Liver (tissue), 8 donors: ENCODE measurements at regions not wholly inside any gene's neighbourhood (a gene's known extent, or its start where the extent isn't known, plus 50 kb on each side); places are given as distances from the start of the nearest gene placed in this dataset.

ENCODE experiments used
- DNase-seq: peaks from one replicate; pipeline ENCODE4 v3.0.0-alpha.2; 2017; ENCODE audit warnings: low spot score
- H3K27ac ChIP-seq, 2 donors: one replicate each; pipeline ENCODE4 v1.7.0; 2013; ENCODE audit warnings: inconsistent platforms in 2 of 2, low read length in 2 of 2, control low read depth in 1 of 2, low read depth in 1 of 2, mild to moderate bottlenecking in 1 of 2
- H3K27me3 ChIP-seq, 4 donors: one replicate each; pipeline versions ENCODE4 v1.6.1 to v1.7.0; 2013; ENCODE audit warnings: low read length in 3 of 4, inconsistent platforms in 1 of 4, mild to moderate bottlenecking in 1 of 4, moderate library complexity in 1 of 4; ENCODE audit not compliant: control insufficient read depth in 4 of 4, insufficient read depth in 4 of 4
- H3K36me3 ChIP-seq, 4 donors: one replicate each; pipeline versions ENCODE4 v1.6.1 to v1.7.0; 2013; ENCODE audit warnings: low read length in 3 of 4, mild to moderate bottlenecking in 3 of 4, low read depth in 1 of 4, moderate library complexity in 1 of 4; ENCODE audit not compliant: control insufficient read depth in 4 of 4, insufficient read depth in 3 of 4
- H3K4me1 ChIP-seq, 4 donors: one replicate each; pipeline versions ENCODE4 v1.6.1 to v1.7.0; 2013; ENCODE audit warnings: low read length in 3 of 4, mild to moderate bottlenecking in 3 of 4, moderate library complexity in 1 of 4; ENCODE audit not compliant: control insufficient read depth in 4 of 4, insufficient read depth in 4 of 4
- H3K4me3 ChIP-seq, 3 donors: one replicate each; pipeline versions ENCODE4 v1.6.1 to v1.7.0; 2013; ENCODE audit warnings: low read length in 3 of 3, control low read depth in 1 of 3, low read depth in 1 of 3, mild to moderate bottlenecking in 1 of 3
- H3K9ac ChIP-seq, 2 donors: one replicate each; pipeline ENCODE4 v1.7.0; 2013; ENCODE audit warnings: low read length in 2 of 2, mild to moderate bottlenecking in 2 of 2, moderate library complexity in 2 of 2, control low read depth in 1 of 2, low read depth in 1 of 2
- H3K9me3 ChIP-seq, 4 donors: one replicate each; pipeline versions ENCODE4 v1.6.1 to v1.7.0; 2013; ENCODE audit warnings: low read length in 3 of 4; ENCODE audit not compliant: control insufficient read depth in 4 of 4
- FOXA1 ChIP-seq: IDR thresholded peaks from 2 replicates; pipeline ENCODE4 v1.6.1; 2016; ENCODE audit warnings: antibody characterized with exemption
- FOXA2 ChIP-seq: IDR thresholded peaks from 2 replicates; pipeline ENCODE4 v1.6.1; 2016; ENCODE audit warnings: antibody characterized with exemption
- GABPA ChIP-seq, 2 donors: IDR thresholded peaks in 1 of 2; conservative IDR thresholded peaks in 1 of 2; 2 replicates each; pipeline ENCODE4 v1.6.1; 2016; ENCODE audit warnings: antibody characterized with exemption in 2 of 2, mild to moderate bottlenecking in 1 of 2, moderate library complexity in 1 of 2
- HNF4A ChIP-seq, 2 donors: conservative IDR thresholded peaks; 2 replicates each; pipeline ENCODE4 v1.6.1; 2016; ENCODE audit warnings: antibody characterized with exemption in 2 of 2, mild to moderate bottlenecking in 2 of 2
- HNF4G ChIP-seq: IDR thresholded peaks from 2 replicates; pipeline ENCODE4 v1.6.1; 2016; ENCODE audit warnings: antibody characterized with exemption
- JUND ChIP-seq, 2 donors: IDR thresholded peaks; 2 replicates each; pipeline ENCODE4 v1.6.1; 2016; ENCODE audit warnings: antibody characterized with exemption in 2 of 2
- NR2F2 ChIP-seq: IDR thresholded peaks from 2 replicates; pipeline ENCODE4 v1.6.1; 2016; ENCODE audit warnings: antibody characterized with exemption
- RAD21 ChIP-seq, 2 donors: IDR thresholded peaks; 2 replicates each; pipeline ENCODE4 v1.6.1; 2016; ENCODE audit warnings: antibody characterized with exemption in 2 of 2, mild to moderate bottlenecking in 2 of 2
- RXRA ChIP-seq, 2 donors: IDR thresholded peaks; 2 replicates each; pipeline ENCODE4 v1.6.1; 2017 to 2018; ENCODE audit warnings: antibody characterized with exemption in 2 of 2, mild to moderate bottlenecking in 1 of 2
- SP1 ChIP-seq: IDR thresholded peaks from 2 replicates; pipeline ENCODE4 v1.6.1; 2018; ENCODE audit warnings: antibody characterized with exemption, mild to moderate bottlenecking
- YY1 ChIP-seq: IDR thresholded peaks from 2 replicates; pipeline ENCODE4 v1.6.1; 2016; ENCODE audit warnings: antibody characterized with exemption, mild to moderate bottlenecking
- WGBS: extraction: QIAGEN DNeasy Blood & Tissue Kit; methylation state at CpG from one replicate; pipeline ENCODE4 v1.1.7; 2013; 5-methylcytosine and 5-hydroxymethylcytosine counted together
- TF ChIP-seq, protein P1 (sequence below): fragments of 150-350 bp; IDR thresholded peaks from 2 replicates; pipeline ENCODE4 v1.5.1; 2017; ENCODE audit warnings: improper control_type of control experiment, low read depth, low read length; ENCODE audit not compliant: missing input control
- TF ChIP-seq, protein P2 (sequence below): IDR thresholded peaks from 2 replicates; pipeline ENCODE4 v1.6.1; 2016; ENCODE audit warnings: antibody characterized with exemption
- TF ChIP-seq, protein P3 (sequence below): IDR thresholded peaks from 2 replicates; pipeline ENCODE4 v1.6.1; 2016; ENCODE audit warnings: antibody characterized with exemption, mild to moderate bottlenecking
- TF ChIP-seq, protein P4 (sequence below): IDR thresholded peaks from 2 replicates; pipeline ENCODE4 v1.6.1; 2016; ENCODE audit warnings: antibody characterized with exemption
- TF ChIP-seq, protein P5 (sequence below): IDR thresholded peaks from 2 replicates; pipeline ENCODE4 v1.6.1; 2016; ENCODE audit warnings: antibody characterized with exemption
- donor health status: healthy.
- donor health status: healthy.
- donor health status: healthy.
- donor health status: healthy.
- donor health status: healthy.

DNA sequence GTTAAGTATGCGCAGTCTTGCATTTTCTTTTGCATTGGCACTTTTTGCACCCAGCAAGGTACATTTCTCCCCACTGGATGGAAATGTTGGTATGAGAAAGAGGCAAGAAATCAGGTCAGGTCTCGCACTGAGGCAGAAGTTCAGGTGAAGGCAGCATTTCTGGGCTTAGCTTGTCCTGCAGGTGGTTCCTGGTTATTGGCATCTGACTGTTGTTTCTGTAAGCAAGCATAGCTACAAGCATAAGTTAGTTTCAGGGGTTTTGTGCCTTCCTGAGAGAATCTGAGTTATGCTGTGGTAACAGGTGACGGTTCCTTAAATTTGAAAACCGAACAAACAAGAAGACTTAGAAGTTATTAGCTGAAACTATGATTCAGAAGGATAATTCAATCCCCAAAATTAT lies 139.4 kb upstream of the GRM7 start:
- no peak overlapping the region for H3K9ac ChIP-seq
- TF ChIP-seq RAD21 (IDR thresholded peaks at IDR 0.05), result no peak
- TF ChIP-seq YY1, result no peak
- no peak for TF ChIP-seq RXRA (IDR thresholded peaks at IDR 0.05)
- TF ChIP-seq, protein P1, sequence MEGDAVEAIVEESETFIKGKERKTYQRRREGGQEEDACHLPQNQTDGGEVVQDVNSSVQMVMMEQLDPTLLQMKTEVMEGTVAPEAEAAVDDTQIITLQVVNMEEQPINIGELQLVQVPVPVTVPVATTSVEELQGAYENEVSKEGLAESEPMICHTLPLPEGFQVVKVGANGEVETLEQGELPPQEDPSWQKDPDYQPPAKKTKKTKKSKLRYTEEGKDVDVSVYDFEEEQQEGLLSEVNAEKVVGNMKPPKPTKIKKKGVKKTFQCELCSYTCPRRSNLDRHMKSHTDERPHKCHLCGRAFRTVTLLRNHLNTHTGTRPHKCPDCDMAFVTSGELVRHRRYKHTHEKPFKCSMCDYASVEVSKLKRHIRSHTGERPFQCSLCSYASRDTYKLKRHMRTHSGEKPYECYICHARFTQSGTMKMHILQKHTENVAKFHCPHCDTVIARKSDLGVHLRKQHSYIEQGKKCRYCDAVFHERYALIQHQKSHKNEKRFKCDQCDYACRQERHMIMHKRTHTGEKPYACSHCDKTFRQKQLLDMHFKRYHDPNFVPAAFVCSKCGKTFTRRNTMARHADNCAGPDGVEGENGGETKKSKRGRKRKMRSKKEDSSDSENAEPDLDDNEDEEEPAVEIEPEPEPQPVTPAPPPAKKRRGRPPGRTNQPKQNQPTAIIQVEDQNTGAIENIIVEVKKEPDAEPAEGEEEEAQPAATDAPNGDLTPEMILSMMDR, result no peak
- no peak for TF ChIP-seq HNF4G
- no peak for TF ChIP-seq GABPA (IDR thresholded peaks at IDR 0.05 in 1 of 2, conservative IDR thresholded peaks at IDR 0.05 in 1 of 2)
- TF ChIP-seq HNF4A (conservative IDR thresholded peaks at IDR 0.05), result no peak
- TF ChIP-seq, protein P2, sequence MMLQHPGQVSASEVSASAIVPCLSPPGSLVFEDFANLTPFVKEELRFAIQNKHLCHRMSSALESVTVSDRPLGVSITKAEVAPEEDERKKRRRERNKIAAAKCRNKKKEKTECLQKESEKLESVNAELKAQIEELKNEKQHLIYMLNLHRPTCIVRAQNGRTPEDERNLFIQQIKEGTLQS, result no peak
- no peak for TF ChIP-seq FOXA2
- TF ChIP-seq NR2F2, result no peak
- TF ChIP-seq, protein P3, sequence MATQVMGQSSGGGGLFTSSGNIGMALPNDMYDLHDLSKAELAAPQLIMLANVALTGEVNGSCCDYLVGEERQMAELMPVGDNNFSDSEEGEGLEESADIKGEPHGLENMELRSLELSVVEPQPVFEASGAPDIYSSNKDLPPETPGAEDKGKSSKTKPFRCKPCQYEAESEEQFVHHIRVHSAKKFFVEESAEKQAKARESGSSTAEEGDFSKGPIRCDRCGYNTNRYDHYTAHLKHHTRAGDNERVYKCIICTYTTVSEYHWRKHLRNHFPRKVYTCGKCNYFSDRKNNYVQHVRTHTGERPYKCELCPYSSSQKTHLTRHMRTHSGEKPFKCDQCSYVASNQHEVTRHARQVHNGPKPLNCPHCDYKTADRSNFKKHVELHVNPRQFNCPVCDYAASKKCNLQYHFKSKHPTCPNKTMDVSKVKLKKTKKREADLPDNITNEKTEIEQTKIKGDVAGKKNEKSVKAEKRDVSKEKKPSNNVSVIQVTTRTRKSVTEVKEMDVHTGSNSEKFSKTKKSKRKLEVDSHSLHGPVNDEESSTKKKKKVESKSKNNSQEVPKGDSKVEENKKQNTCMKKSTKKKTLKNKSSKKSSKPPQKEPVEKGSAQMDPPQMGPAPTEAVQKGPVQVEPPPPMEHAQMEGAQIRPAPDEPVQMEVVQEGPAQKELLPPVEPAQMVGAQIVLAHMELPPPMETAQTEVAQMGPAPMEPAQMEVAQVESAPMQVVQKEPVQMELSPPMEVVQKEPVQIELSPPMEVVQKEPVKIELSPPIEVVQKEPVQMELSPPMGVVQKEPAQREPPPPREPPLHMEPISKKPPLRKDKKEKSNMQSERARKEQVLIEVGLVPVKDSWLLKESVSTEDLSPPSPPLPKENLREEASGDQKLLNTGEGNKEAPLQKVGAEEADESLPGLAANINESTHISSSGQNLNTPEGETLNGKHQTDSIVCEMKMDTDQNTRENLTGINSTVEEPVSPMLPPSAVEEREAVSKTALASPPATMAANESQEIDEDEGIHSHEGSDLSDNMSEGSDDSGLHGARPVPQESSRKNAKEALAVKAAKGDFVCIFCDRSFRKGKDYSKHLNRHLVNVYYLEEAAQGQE, result no peak
- TF ChIP-seq, protein P4, sequence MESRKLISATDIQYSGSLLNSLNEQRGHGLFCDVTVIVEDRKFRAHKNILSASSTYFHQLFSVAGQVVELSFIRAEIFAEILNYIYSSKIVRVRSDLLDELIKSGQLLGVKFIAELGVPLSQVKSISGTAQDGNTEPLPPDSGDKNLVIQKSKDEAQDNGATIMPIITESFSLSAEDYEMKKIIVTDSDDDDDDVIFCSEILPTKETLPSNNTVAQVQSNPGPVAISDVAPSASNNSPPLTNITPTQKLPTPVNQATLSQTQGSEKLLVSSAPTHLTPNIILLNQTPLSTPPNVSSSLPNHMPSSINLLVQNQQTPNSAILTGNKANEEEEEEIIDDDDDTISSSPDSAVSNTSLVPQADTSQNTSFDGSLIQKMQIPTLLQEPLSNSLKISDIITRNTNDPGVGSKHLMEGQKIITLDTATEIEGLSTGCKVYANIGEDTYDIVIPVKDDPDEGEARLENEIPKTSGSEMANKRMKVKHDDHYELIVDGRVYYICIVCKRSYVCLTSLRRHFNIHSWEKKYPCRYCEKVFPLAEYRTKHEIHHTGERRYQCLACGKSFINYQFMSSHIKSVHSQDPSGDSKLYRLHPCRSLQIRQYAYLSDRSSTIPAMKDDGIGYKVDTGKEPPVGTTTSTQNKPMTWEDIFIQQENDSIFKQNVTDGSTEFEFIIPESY, result no peak
- H3K27me3 ChIP-seq, result peaks cover 0 to 3% (median 0%) of the 10 kb centered on the region in 4 donors
- H3K36me3 ChIP-seq, result no peaks in the 10 kb centered on the region
- no peaks in the 10 kb centered on the region for H3K4me1 ChIP-seq
- no peak for DNase-seq
- H3K9me3 ChIP-seq, result no peaks in the 10 kb centered on the region
- 71% methylated on average over 4 of the region's 4 CpGs for WGBS
- H3K4me3 ChIP-seq, result no peak overlapping the region
- H3K27ac ChIP-seq, result no peak overlapping the region

DNA sequence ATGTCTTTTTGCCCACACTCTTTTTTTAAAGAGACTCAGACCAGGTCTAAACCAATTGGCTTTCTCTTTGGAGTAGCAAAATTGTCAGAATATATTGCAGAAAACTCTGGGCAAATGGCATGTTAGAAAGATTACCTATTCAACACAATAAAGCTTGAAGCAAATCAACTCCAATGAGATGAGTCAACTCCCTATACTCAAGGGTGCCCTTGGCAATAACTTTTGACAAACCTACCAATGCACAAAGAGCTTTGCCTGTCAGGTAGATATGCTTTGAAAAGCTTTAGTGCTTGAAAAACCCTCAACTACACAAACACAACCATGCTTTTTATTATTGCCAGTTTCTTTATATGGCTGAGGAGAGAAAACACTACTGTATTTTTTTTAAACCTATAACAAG lies 137.7 kb upstream of the GRM7 start:
- no peak for DNase-seq
- no peak overlapping the region for H3K9ac ChIP-seq
- TF ChIP-seq FOXA2 (no peak), JUND (IDR thresholded peaks at IDR 0.05) (no peak), RAD21 (IDR thresholded peaks at IDR 0.05) (no peak), GABPA (IDR thresholded peaks at IDR 0.05 in 1 of 2, conservative IDR thresholded peaks at IDR 0.05 in 1 of 2) (no peak), NR2F2 (no peak), RXRA (IDR thresholded peaks at IDR 0.05) (no peak), SP1 (no peak), FOXA1 (no peak), HNF4G (no peak), YY1 (no peak)
- TF ChIP-seq, protein P1, result no peak
- TF ChIP-seq, protein P2, result no peak
- TF ChIP-seq, protein P3, result no peak
- TF ChIP-seq, protein P5, sequence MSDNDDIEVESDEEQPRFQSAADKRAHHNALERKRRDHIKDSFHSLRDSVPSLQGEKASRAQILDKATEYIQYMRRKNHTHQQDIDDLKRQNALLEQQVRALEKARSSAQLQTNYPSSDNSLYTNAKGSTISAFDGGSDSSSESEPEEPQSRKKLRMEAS, result no peak

More for the DNA sequence above, 137.7 kb upstream of the GRM7 start:
- H3K4me3 ChIP-seq, result no peak overlapping the region
- peaks cover 0 to 3% (median 0%) of the 10 kb centered on the region in 4 donors for H3K27me3 ChIP-seq
- no peaks in the 10 kb centered on the region for H3K9me3 ChIP-seq
- H3K36me3 ChIP-seq, result no peaks in the 10 kb centered on the region
- H3K27ac ChIP-seq, result no peak overlapping the region
- no peaks in the 10 kb centered on the region for H3K4me1 ChIP-seq
